HEK293T (cell line): ENCODE measurements at regions not wholly inside any gene's neighbourhood (a gene's known extent, or its start where the extent isn't known, plus 50 kb on each side); places are given as distances from the start of the nearest gene placed in this dataset.

Experiments
- BHLHE40 ChIP-seq: fragments of 450-650 bp; IDR thresholded peaks from 2 replicates; pipeline ENCODE4 v1.6.1; 2016; ENCODE audit warnings: mild to moderate bottlenecking, moderate library complexity, borderline replicate concordance
- CTBP1 ChIP-seq: fragments of 450-650 bp; IDR thresholded peaks from 2 replicates; pipeline ENCODE4 v1.6.1; 2016; ENCODE audit warnings: borderline replicate concordance
- FOXA1 ChIP-seq: fragments of 450-650 bp; IDR thresholded peaks from 2 replicates; pipeline ENCODE4 v1.6.1; 2016; ENCODE audit warnings: mild to moderate bottlenecking
- FOXK2 ChIP-seq: fragments of 450-650 bp; IDR thresholded peaks from 2 replicates; pipeline ENCODE4 v1.6.1; 2016; ENCODE audit warnings: mild to moderate bottlenecking
- FOXM1 ChIP-seq: fragments of 450-650 bp; IDR thresholded peaks from 2 replicates; pipeline ENCODE4 v1.6.1; 2017; ENCODE audit warnings: mild to moderate bottlenecking, borderline replicate concordance
- HDGF ChIP-seq: fragments of 450-650 bp; IDR thresholded peaks from 2 replicates; pipeline ENCODE4 v1.6.1; 2017; ENCODE audit warnings: antibody characterized with exemption, borderline replicate concordance
- L3MBTL2 ChIP-seq: fragments of 450-650 bp; conservative IDR thresholded peaks from 2 replicates; pipeline ENCODE4 v1.6.1; 2016; ENCODE audit warnings: mild to moderate bottlenecking
- LEF1 ChIP-seq: fragments of 450-650 bp; IDR thresholded peaks from 2 replicates; pipeline ENCODE4 v1.6.1; 2017; ENCODE audit warnings: mild to moderate bottlenecking, borderline replicate concordance
- SP1 ChIP-seq: fragments of 450-650 bp; IDR thresholded peaks from 2 replicates; pipeline ENCODE4 v1.6.1; 2017
- SUZ12 ChIP-seq: fragments of 450-650 bp; IDR thresholded peaks from 2 replicates; pipeline ENCODE4 v1.6.1; 2016; ENCODE audit warnings: mild to moderate bottlenecking
- TARDBP ChIP-seq: fragments of 450-650 bp; IDR thresholded peaks from 2 replicates; pipeline ENCODE4 v1.6.1; 2016

DNA sequence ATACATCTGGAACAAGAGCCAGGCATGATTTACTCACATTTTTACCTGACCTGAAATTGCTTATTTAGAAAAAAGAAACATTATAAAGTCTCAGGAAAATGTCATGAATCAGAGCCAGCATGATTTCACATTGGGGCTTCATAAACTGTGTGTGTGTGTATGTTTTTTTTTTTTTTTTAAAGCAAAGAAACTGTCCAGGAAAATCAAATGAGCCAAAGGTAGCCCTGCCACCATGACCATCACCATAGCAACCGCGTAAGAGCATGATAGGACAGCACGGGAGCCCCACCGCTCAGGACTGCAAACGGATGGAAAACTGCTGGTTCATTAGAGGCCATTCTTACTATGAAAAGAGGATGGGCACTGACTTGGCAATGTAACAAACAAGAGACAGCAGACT, 139.2 kb downstream of the NTMT2 start:
- TF ChIP-seq HDGF (no peak), SP1 (no peak), SUZ12 (no peak), L3MBTL2 (no peak), BHLHE40 (no peak), FOXA1 (no peak), LEF1 (no peak), FOXM1 (no peak), CTBP1 (no peak), TARDBP (no peak), FOXK2 (no peak)
